ENCODE measurements at regions not wholly inside any gene's neighbourhood (a gene's known extent, or its start where the extent isn't known, plus 50 kb on each side); places are given as distances from the start of the nearest gene placed in this dataset.

DNA sequence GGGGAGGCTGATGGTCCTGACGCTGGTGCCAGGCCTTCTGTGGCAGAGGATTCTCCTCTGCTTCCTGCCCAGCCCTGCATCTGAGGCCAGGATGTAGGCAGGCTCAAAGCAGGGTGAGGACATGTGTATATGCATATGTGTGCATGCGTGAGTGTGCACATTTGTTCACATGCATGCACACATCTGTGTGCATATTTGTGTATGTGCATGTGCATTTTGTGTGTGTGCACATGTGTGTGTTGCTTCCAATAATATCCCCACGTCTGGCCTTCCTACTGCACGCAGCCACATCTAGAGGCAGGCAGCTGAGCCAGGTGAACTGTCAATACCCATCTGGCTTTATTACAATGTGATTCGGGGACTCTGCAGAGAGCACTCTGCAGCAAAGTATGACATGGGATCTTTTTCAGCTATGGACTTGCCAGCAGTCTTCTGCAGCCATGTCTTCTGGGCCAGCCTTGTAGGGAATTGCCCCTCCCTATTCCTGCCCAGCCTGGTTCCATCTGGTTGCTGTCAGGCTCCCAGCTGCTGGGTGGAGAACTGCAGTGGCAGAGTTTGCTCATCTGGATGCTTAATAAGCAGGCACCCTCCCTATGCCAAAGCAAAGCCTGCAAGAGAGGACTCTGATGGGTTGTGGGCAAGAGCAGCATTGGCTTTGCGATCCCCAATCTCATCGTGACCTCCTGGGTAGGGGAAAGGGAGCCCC, 140.7 kb downstream of the PFKFB3 start:
- DNase-seq = peak in 1 of 2 experiments; percentile 3

DNA sequence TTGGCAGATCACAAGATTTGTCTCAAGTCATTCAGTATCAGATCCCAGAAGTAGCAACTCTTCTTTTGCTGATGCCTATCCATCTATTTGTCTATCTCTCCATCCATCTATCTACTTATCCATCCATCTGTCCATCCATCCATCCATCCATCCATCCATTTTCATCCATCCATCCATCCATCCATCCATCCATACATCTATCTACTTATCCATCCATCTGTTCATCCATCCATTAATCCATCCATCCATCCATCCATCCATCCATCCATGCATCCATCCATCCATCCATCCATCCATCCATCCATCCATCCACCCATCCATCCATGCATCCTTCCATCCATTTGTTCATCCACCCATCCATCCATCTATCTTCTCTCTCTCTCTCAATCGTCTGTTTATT, 142.7 kb downstream of the PFKFB3 start:
- DNase-seq = no peak

DNA sequence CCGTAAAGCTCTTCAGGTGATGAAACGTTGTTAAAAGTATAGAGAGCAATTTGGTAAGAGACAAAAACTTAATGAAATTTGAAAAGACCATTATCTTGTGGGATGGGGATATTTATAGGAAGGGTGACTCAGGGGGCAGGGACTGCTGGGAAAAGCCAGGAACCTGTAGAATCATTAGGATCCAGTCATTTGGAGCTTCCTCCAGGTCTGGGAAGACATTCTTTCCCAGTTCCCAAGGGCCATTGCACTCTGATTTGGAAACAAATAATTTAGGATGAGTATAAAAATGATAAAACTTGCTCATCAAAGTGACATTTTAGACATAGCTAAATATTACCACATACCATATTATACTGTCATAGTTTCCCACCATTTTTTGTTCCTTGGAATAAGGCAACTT, 143.9 kb downstream of the PFKFB3 start:
- no peak for DNase-seq

DNA sequence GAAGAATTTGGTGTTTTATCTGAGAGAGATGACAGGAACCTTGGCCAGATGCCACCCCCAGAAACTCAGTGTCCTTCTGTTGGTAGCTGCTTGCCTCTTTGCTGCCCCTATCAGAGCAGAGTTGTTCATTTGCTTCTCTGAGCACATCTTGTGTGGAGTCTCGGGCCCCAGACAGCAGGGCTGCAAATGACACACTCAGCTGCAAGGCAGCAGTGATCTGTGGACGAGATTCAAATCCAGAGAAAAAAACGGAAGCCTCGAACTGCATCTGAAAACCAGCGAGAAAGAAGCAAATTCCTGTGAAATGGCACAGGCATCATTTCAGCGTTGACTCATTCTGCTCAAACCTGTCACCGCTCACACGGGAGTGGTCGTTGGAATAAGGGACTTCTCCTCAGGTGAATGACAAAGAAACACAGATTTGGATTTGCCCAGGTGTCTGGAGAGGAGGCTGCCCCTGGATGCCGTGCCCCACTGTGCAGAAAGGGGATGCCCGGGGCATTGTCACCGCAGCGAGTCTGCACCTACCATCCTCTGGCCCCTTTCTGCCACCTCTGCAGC, 144.7 kb downstream of the PFKFB3 start:
- no peak for DNase-seq

DNA sequence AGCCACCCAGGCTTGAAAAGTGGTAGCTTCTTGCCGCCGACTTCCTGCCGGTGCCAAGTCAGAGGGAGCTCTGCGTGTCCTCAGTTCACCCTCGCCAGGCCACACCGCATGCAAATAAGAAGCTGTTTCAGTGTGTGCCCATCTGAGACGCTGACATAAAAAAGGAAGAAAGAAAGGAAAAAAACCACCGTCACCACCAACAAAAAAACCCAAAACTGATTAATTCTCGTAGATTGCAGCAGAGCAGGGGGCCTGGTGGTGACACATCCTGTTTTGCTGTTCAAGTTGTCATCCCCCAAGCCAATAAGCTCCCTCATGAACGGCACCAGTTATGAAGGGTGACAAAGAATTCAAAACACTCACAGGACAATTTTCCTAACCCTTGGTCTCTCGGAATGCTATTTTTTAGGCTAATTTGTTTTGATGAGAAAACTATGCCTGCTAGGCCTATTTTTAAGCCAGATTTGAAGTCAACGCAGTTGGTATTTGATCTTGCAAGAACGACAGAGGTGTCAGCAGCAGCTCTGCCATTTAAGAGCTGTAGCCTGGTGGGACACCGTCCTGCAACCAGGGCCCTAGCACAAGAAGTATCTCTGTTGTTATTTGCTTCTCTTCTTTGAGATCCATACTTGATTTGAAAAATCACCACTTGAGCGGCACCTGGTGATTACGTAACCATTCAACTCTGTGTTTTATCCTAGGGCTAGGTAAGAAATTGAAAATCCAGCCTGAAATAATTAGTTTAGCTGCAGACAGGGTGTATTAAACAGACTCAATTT, 145.6 kb downstream of the PFKFB3 start:
- no peak for DNase-seq

DNA sequence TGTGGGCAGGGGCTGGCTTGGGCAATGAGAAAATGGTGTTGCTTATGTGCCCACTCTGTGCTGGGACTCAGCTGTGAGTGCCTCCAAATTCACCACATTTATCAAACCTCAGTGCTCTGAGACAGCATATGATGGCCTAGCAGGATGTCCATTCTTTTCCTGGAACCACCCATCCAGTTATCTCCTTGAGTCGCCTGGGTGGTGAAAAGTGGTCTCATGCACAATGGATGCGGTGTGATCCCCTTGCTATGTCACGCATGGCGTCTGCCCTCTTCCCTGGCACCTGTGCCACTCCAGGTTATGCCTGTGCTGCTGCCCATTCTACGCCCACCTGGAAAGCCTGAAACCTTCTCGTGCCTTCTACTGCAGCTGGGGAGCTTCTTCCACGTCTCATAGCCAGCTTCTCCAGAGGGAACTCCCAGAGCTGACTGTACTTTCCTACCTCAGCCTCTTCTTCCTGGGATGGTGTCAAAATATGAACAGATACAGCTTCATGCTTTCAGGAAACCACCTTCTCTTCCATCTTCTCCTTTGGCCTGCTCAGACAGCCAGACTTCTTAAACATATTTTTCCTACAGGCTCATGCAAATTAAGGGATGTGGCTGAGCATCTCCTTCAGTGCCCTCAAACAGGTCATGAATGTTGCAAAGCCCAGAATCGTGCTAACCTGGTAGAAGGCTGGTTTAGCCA, 147.3 kb downstream of the PFKFB3 start:
- DNase-seq = no peak

DNA sequence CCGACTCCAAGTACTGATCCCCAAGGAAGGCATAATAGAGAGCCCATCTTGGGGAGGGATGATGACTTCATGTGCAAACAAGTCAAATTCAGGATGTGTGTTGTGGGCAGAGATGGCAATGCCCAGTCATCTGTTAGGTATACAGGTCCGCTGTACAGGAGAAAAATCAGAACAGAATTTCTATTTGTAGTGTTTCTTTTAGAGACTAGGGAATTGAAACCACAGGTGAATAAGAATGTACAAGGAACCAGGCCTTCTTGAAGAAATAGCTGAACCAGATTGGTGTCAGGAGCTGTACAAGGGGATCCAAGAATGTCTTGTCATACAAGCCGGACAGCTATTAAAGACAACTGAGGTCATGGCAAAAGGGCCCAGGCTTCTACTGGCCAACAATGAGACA, 147.9 kb downstream of the PFKFB3 start:
- DNase-seq = no peak

DNA sequence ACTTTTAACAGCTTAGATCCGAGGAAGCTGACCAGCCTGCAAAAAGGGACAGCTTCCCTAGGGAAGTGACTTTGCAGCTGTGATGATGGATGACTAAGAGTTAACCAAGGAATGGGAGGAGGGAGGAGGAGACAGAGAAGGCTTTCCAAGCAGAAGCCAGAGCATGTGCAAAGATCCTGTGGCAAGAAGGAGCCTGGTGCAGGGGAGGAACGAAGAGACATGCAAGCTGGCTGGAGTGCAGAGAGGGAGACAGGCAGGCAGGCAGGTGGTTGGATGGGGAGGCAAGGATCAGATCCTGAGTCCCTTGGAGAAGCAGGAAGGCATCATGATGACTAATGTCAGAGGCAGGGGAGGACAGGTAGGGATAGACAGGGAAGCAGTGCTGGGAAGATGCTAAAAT, 148.8 kb downstream of the PFKFB3 start:
- DNase-seq = no peak

DNA sequence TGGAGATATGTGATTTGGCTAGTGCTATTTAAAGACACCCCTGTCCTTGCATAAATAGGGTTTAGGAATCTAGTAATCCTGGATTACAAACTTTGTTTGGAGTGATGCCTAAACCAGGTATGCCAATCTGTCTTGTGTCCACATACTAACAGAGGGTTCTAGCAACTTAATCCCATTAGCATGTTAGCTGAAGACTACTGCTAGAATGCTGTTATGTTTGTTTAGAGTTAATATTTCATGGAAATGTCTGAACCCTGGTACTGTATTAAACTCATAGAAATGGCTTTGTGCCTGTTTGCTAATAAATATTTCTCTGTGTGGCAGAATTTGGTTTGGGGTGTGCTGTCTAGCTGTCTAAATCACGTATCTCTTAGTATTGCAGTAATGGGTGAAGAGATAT, 150.8 kb downstream of the PFKFB3 start:
- DNase-seq = peak in 1 of 2 experiments; percentile 27

DNA sequence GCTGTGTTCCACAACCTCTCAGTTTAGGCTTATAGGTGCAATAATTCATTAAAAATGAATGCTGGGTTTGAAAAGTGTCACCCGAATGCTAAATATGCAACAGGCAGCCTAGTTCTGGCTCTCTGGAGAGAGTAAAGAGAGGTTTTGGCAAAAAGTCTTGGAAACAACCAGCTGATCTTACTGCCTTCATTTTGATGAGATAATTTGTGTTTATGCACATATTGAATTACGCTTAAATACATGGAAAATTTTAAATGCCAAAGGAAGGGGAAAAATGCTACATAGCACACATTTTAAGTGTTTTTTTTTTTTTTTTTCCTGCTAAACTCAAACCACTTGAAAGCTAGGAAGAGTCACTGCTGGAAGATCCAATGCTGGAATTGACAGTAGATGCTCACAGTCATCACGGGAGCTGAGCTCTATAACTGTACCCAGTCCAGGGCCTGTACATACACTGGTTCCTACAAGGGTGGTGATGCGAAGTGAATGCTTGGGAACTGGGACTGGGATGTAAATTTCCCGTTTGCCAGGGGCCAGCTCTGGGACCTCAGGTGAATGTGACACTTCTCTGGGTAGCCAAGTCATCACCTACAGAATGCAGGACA, 151.5 kb downstream of the PFKFB3 start:
- no peak for DNase-seq

DNA sequence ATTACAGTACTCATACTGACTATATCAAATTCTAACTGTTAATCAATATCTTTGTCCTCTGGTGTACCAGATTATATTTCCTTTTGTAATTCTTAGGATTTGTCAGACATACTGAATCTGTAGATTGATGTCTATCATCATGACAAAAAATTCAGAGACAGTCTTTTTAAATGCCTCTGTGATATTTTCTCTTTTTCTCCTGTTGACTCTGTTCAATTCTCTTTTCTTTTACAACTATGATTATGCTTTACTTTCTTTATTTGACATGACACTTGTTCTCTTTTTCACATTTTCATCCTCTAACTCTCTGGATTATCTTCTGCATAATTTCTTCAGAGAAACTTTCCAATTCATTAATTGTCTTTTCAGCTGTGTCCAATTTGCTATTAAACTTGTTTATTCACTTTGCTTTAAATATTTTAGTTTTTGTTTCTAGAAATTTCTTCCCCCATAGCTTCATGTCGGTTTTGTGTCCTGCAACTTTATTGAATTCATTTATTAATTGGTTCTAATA, 153.6 kb downstream of the PFKFB3 start:
- no peak for DNase-seq

DNA sequence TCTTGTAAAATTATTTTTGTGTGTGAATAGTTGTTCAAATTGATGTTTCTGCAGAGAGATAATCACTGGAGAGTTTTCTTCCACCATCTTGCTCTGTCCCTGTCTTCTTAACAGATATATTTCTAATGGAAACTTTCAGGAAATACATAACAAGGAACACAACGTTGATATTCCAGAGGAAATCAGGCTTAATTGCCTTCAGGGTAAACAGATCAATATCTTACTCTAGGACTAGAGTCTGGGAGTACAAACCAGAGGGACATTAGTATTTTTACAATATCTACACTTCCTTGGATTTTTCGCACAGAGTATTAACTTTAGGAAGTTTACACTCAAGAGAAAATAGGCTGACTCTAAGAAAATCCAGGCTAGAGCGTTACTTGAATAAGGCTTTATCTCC, 159.1 kb downstream of the PFKFB3 start:
- no peak for DNase-seq

DNA sequence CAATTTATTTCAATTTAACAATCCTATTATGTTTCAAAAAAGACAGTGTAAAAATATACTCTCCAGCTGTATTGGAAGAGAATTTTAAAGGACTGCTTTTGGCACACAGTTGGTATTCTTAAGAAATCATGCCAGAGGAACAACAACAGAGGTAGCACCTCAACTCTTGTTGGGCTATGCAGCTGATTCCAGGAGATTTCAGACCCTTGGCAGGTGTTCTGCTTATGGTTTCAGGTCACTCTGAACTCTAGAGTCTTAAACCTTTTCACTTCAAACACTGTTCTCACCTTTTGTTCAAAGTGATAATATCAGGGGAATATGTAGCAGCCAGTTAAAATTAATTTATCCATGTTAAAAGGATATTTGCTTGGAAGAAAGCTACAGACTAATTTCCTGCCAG, 160.1 kb downstream of the PFKFB3 start:
- no peak for DNase-seq

DNA sequence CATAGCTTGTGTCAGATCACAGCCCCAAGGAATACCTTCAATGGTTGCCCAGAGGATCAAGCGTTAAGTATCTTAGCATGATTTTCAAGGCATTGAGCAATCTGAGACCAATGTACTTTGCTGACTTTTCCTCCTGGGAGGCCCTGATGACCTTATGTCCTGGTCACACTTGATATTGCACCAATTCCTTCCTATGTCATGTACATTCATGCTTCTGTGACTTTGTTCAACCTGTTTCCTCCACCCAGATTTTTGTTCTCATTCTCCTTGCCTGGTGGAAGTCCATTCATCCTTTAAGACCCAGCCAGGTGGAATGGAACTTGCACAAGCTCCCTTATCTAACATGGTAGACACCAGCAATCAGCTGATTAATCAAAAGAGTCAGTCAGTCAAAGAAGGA, 160.8 kb downstream of the PFKFB3 start:
- DNase-seq = no peak

DNA sequence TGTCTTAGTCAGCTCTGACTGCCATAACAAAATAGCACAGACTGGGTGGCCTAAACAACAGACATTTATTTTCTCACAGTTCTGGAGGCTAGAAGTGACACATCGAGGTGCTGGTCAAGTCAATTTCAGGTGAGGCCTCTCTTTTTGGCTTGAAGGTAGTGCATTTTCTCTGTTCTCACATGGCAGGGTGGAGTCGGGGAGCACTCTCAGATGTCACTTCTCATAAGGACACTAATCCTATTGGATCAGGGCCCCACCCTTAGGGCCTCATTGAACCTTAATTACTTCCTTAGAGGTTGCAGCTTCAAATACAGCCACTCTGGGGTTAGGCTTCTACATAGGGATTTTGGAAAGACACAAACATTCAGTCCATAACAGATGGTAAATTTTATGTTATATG, 161.6 kb downstream of the PFKFB3 start:
- DNase-seq = no peak

DNA sequence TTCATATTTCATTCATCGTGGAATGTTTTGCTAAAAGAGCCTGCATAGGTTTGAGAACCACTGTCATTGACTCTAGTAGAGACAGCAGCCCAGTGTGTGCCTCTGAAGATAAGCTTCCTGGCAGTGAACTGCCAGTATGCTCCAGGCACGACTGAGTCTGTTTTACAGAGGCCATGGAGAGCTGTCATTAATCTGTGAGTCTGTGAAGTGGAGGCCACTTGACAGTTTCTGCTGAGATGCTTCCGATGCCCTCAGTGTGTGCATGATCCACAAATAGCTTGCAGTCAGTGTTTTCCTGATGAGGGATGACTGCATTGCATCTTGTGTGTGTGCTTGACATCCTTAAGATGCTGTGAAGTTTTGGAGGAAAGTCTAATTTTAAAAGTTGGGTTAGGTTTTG, 162.2 kb downstream of the PFKFB3 start:
- DNase-seq = no peak

DNA sequence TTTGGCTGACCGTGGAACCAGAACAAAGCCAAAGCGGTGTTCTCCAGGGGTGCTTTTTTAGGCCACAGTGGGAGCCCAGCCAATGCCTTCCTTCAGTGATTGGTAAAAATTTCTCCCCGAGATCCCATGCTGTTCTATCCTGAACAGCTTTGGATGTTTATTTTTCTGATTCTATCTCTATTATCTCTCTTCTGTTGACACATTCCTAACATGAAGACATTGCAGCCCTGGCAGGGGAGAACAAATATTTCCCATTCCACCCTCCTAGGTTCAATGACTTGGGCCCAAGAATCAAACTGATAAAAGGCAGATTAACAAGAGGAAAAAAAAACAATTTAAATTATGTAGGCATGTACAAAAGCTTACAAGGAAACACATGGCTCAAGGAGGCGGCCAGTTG, 162.7 kb downstream of the PFKFB3 start:
- DNase-seq = no peak

All from NCI-H524 (cell line).